ENCODE measurements at regions not wholly inside any gene's neighbourhood (a gene's known extent, or its start where the extent isn't known, plus 50 kb on each side); places are given as distances from the start of the nearest gene placed in this dataset.

- no peak for FAIRE-seq
These were observed 223.2 kb downstream of the PCDH7 start for GRCh38 chr4:30943356-30943755.

- FAIRE-seq: no peak
These were observed 225.4 kb downstream of the PCDH7 start for GRCh38 chr4:30945586-30945985.

GRCh38 chr4:30946288-30946687 is 226.1 kb downstream of the PCDH7 start:
- FAIRE-seq: no peak

DNA sequence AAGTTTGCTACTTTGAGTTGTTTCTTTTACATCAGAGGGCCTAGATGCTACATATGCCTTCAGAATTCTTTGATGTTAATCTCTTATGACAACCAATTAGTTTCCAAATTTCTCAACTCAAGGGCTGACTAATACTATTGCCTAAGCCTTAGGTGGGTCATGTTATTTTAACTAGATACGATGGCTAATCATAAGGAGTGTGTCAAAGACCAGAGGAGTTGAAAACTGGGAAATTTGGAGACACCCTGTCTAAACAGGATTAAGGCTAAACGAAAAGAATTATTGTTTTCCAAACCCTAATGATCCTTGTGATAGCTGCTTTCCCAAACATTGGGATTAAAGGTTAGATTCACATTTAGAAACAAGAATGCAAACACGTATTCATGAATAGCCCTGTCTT is 228.5 kb downstream of the PCDH7 start:
- no peak for FAIRE-seq

DNA sequence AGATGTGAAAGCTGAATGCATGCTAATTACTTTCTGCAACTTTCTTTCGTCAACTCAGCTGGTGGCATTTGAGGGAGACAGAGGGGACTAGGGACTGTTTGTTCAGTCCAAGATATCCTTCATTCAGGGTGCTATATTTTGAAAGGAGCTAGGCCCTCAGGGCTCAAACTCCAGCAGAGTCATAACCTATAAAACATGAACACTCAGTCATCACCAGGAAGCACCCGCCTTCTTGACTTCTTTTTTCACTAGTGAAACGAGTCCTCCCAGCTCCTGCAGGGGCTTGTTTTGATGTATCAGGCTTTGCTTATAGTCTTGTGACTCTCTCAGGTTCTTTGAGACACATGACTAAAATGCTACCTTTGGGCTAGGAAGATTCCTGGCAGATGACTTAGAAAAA is 230.6 kb downstream of the PCDH7 start:
- FAIRE-seq: no peak

DNA sequence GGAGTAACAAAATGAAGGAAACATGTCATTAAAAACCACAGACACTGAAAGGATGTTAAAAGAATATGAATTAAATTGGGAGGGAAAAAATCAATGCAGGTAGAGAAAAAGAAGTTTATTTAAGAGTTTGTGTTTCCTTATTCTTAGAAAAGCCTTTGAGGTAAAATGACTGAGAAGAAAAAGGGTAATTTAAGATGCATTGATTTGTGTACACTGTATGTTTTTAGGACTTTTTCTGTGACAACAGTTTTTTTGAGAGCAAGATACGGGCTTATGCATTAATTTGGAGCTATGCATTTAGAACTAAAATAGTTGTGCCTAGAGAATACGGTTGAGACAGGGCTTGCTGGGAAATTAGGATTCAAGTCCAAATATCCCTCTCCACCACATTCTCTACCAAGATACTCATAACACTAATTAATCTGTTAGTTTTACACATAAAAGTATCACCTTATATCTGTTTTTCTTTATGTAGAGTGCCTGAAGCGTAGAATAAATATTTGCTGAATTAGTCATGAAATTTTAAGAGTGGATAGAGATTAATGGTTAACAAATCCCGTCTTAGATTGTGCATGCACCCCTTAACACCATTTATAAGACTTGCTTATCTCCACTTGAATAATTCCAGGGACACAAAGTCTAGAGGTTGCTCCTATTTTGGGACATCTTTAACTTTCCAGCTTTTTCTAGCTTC is 232.5 kb downstream of the PCDH7 start:
- no peak for FAIRE-seq

DNA sequence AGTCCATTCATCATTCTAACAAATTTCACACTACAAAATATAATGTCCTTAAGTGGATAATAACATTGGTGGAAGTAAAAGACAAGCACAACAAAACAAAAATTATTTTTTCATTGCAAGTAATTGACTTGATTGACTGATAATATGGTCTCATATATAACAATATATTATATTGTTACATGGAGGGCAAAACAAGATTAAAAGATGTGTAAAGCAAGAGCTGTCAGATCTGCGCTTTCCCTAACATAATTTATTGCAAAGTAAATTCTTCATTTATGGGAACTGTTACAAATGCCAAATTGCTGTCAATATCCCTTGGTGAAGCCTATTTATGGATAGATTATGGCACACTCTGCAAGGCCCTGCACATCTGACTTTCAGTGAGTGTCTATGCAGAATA is 233.6 kb downstream of the PCDH7 start:
- FAIRE-seq: no peak

GRCh38 chr4:30956916-30957315 is 236.7 kb downstream of the PCDH7 start:
- FAIRE-seq: no peak

DNA sequence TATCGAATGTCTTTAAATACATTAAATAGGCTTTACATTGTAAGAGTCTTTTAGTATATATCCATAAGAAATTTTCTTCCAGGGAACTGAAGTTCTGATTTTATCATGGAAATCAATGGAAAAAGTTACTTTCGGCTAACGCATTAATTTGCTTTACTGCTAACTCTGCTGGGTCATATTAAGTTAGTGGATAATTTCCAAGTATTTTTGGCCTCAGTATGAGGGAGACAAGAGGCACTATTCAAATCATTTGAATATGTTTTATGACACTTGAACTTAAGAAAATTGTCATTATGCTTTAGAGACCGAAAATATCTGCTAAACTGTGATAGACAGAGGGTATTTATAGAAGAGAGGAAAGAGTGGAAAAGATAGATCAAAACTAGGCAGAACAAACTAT is 237.5 kb downstream of the PCDH7 start:
- no peak for FAIRE-seq

DNA sequence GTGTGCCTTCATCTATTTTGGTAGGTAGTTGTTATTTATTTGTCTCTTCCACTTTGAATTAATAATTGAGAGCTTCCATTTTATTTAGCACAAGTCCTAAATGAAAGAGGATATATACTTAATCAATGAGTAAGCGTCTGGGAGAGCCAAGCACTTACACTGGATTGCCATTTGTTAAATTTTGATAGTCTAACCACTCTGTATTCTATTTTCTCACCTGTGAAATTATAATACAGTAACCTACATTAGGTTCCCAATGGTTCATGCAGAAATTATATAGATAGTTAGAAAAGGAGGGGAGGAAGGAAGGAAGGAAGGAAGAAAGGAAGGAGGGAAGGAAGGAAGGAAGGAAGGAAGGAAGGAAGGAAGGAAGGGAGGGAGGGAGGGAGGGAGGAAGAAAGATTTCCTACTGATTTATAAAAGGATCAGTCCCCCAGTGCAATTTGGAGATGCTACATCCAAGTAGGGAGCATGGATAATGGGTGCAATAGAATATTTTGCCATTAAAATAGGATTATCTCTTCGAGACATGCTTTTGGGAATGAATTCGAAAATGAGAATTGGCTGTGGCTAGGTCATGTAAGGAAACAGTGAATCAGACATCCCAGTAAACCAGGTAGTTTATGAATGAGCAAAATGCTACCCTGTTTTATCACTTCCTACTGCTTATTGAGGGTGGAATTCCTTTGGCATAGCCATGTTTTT is 239.8 kb downstream of the PCDH7 start:
- no peak for FAIRE-seq

DNA sequence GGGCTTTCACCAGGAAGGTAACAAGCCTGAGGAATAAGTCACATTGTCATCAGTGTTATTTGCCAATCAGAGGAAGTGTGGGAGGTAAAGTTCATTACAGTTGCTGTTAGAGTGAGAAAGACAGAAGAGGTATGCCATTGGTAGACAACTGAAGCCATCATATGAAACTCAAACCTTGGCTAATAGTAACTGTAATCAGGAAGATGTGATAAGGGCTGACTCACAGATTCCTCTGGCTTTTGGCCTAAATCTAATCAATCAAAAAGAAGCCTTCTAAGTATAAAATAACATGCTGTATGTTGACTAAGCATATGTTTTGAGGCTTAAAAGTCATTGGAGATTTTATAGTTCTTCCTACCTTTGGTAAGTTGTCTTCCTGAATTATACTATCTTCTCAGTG is 242.8 kb downstream of the PCDH7 start:
- FAIRE-seq: no peak

DNA sequence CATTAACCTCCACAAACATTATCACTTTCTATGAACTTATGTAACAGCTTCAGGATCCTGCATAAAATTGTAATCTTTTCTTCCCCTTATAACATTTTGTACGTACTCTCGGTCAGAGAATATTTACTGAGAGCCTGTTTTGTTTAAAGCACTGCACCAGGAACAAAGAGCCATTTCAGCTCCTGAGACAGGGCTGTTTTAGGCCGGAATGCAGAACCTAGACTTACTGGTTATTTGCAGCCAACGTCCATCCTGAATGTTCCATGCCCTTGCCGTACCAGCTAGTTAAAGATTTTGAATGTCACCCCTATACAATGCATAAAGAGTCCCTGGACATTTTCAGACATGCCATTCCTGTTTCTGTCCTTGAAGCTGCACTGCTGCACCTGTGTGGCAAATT is 248.8 kb downstream of the PCDH7 start:
- FAIRE-seq: no peak

- no peak for FAIRE-seq
These were observed 252.4 kb downstream of the PCDH7 start for GRCh38 chr4:30972542-30972941.

DNA sequence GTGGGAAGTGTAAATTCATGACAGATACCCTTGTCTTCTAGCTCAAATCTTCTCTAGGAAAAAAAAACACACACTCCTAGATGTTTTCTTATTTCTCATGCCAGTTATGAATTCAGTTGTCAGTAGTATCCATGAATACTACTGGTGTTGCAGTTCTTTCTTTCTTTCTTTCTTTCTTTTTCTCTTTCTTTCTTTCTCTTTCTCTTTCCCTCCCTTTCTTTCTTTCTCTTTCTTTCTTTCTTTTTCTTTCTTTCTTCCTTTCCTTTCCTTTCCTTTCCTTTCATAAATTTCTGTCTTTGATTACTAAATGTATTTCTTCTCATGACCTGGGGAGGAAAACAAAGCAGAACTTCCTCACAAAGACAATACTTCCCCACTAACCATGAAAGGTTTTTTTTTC is 253.8 kb downstream of the PCDH7 start:
- FAIRE-seq: no peak

GRCh38 chr4:30979402-30979801 is 259.2 kb downstream of the PCDH7 start:
- no peak for FAIRE-seq

- no peak for FAIRE-seq
These were observed 269.3 kb downstream of the PCDH7 start for GRCh38 chr4:30989508-30989907.

DNA sequence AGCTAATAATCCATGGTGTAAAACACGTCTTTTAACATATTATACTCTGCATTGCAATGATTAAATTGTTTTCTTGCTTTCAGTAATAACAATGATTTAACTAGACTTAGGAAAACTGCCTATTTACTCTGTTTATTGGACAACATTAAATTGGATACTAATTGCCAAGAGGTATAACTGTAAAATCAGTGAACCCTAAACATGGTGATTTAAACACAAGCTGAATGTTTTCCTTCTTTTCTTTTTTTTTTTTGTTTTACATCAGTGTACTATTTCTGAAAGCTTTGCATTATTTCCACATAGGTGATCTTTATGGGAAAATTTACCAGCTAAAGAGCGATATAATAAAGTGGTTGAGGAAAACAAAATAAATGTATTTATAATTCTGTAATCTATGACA is 276.7 kb downstream of the PCDH7 start:
- no peak for FAIRE-seq

- no peak for FAIRE-seq
These were observed 284.9 kb downstream of the PCDH7 start for GRCh38 chr4:31005037-31005436.

DNA sequence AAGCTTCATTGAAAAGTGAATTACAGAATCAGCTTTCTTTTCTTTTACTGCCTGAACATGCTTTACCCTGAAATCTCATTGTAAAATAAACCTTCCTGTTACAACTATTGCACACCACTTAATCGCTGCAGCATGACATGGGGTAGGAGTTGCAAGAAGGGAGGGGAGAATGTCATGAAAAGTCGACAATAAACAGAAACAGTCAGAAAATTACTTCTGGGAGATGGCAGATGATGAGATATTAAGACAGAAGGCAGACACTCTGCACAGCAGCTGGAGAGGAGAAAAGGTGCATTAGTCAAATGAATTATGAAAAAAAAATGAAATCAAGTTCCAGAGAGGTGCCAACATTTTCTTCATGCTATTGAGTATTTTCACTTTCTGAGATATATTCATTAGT is 287.7 kb downstream of the PCDH7 start:
- FAIRE-seq: no peak

GRCh38 chr4:31009926-31010325 is 289.8 kb downstream of the PCDH7 start:
- FAIRE-seq: no peak

- no peak for FAIRE-seq
These were observed 295.0 kb downstream of the PCDH7 start for GRCh38 chr4:31015123-31015522.

DNA sequence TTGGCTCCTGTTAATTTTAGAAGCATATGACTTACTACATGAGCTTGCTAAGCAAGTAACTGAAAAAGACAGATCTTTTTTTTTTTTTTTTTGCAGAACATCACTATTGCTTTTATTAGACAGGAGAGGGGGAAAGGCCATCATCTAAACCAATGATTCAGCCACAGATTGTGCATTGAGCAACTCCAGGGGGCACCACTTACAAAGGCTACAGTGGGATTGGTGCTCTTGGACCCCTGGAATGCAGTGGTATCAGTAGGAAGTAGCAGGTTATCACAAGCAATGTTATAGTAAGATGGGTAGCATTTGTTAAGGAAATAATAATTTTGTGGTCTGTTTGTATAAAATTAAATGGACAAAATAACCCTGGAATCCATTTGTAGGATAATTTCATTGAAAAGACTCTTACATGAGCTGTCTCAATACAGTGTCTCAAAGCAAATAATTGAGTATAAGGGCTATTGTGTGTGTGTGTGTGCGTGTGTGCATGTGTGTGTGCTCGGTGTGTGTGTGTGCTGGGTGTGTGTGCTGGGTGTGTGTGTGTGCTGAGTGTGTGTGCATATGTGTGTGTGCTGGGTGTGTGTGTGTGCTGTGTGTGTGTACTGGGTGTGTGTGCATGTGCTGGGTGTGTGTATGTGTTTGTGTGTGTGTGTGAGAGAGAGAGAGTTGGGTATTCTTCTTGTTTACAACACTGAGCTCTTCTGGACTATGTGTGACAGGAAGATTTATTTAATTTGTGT is 296.3 kb downstream of the PCDH7 start:
- no peak for FAIRE-seq

- no peak for FAIRE-seq
These were observed 300.2 kb downstream of the PCDH7 start for GRCh38 chr4:31020363-31020762.

GRCh38 chr4:31021008-31021407 is 300.8 kb downstream of the PCDH7 start:
- FAIRE-seq: no peak
